ENCODE measurements at regions not wholly inside any gene's neighbourhood (a gene's known extent, or its start where the extent isn't known, plus 50 kb on each side); places are given as distances from the start of the nearest gene placed in this dataset.

GRCh38 chr1:60413091-60413490 lies 339.5 kb upstream of the C1orf87 start (continued):
- TF ChIP-seq ZNF532 (CRISPR knock-in tag; IDR thresholded peaks at IDR 0.05; ENCODE audit: borderline replicate concordance) (no peak), RORB (CRISPR knock-in tag; IDR thresholded peaks at IDR 0.05) (no peak), IRF2 (CRISPR knock-in tag; IDR thresholded peaks at IDR 0.05; ENCODE audit: borderline replicate concordance, low read depth) (no peak), HMGXB4 (CRISPR knock-in tag; IDR thresholded peaks at IDR 0.05) (no peak), NFATC4 (CRISPR knock-in tag; IDR thresholded peaks at IDR 0.05) (no peak), NFE2L1 (CRISPR knock-in tag; IDR thresholded peaks at IDR 0.05) (no peak), ERG (CRISPR knock-in tag; IDR thresholded peaks at IDR 0.05) (no peak)

- ATAC-seq (no peak), DNase-seq (ENCODE audit: low spot score) (no peak)
- Mint-ChIP-seq H3K27me3 (ENCODE audit: low read depth) (no peaks in the 10 kb centered on the region), H3K4me3 (no peak overlapping the region), H3K4me1 (no peaks in the 10 kb centered on the region), H3K27ac (no peak overlapping the region), H3K9me3 (no peaks in the 10 kb centered on the region), H3K36me3 (no peaks in the 10 kb centered on the region)
- ChIA-PET CTCF (interaction anchor here (1.0 kb wide), 1 partner anchor 14 kb away, joined by 3 read pairs; no protein-coding TSS in a partner anchor), POLR2A (no interaction called here)
- TF ChIP-seq KAT7 (CRISPR knock-in tag; IDR thresholded peaks at IDR 0.05; ENCODE audit: borderline replicate concordance) (no peak), NR3C1 (CRISPR knock-in tag; conservative IDR thresholded peaks at IDR 0.05; ENCODE audit: low read depth) (no peak), ZBTB43 (CRISPR knock-in tag; IDR thresholded peaks at IDR 0.05) (no peak), HMGXB4 (CRISPR knock-in tag; IDR thresholded peaks at IDR 0.05) (no peak), FOXP4 (CRISPR knock-in tag; IDR thresholded peaks at IDR 0.05) (no peak), CREB1 (CRISPR knock-in tag; IDR thresholded peaks at IDR 0.05) (no peak), ATF2 (CRISPR knock-in tag; IDR thresholded peaks at IDR 0.05; ENCODE audit: borderline replicate concordance, low read depth) (no peak), AR (CRISPR knock-in tag; IDR thresholded peaks at IDR 0.05) (no peak), PRRX2 (CRISPR knock-in tag; IDR thresholded peaks at IDR 0.05) (no peak)
These were observed 338.0 kb upstream of the C1orf87 start for GRCh38 chr1:60411591-60411990.
